ENCODE measurements at regions not wholly inside any gene's neighbourhood (a gene's known extent, or its start where the extent isn't known, plus 50 kb on each side); places are given as distances from the start of the nearest gene placed in this dataset.

GRCh38 chr3:163915280-163915679, 1163.0 kb downstream of the SI start:
- no peaks in the 10 kb centered on the region for H3K9me3 ChIP-seq (ENCODE audit: control insufficient read depth in 1 of 2, insufficient read depth in 1 of 2, low read depth in 1 of 2, low read length in 2 of 2)
- TF ChIP-seq ATF3 (IDR thresholded peaks at IDR 0.05) (no peak), ZNF274 (IDR thresholded peaks at IDR 0.05; ENCODE audit: low read depth, low read length) (no peak), ZBTB33 (IDR thresholded peaks at IDR 0.05; ENCODE audit: extremely low read depth, insufficient replicate concordance, low read length) (no peak), REST (IDR thresholded peaks at IDR 0.05; ENCODE audit: low read depth) (no peak), SP1 (IDR thresholded peaks at IDR 0.05; ENCODE audit: low read depth) (no peak), EZH2phosphoT487 (IDR thresholded peaks at IDR 0.05; ENCODE audit: borderline replicate concordance) (no peak)
- no peaks in the 10 kb centered on the region for H3K9me2 ChIP-seq (ENCODE audit: insufficient read depth)
- no peak overlapping the region for H3K27ac ChIP-seq (ENCODE audit: low read depth, low read length)
- no TSS peak for BruUV-seq (replicated peaks)
- no peaks in the 10 kb centered on the region for H3K36me3 ChIP-seq (ENCODE audit: control insufficient read depth in 1 of 2, insufficient read depth in 2 of 2, low read length in 2 of 2)
- no peaks in the 10 kb centered on the region for H3K79me2 ChIP-seq (ENCODE audit: insufficient read depth, low read length)
- H4K20me1 ChIP-seq (ENCODE audit: insufficient read depth) = no peaks in the 10 kb centered on the region
- POLR2A ChIA-PET = no interaction called here
- no peaks in the 10 kb centered on the region for H3K27me3 ChIP-seq (ENCODE audit: insufficient read depth, low read length)
- H3K9ac ChIP-seq (ENCODE audit: low read length) = no peak overlapping the region
- intact Hi-C loops (cut with micrococcal nuclease) = no loop called here
- DNase-seq (ENCODE audit: low read depth, low spot score) (no peak), ATAC-seq (no peak)
- CTCF ChIA-PET = no interaction called here
- no peak overlapping the region for H3K4me2 ChIP-seq (ENCODE audit: low read length)
- RAD21 ChIA-PET (ENCODE audit: low non-redundant PET in 1 of 2, low total read pairs in 2 of 2, uncharacterized antibody in 2 of 2, unreplicated experiment in 2 of 2) = no interaction called here
- H3K4me3 ChIP-seq (replicated peaks in 1 of 2; ENCODE audit: low read depth in 1 of 2, low read length in 2 of 2) = no peak overlapping the region
- H3K4me1 ChIP-seq (ENCODE audit: control insufficient read depth in 1 of 2, insufficient read depth in 2 of 2, low read length in 2 of 2) = no peaks in the 10 kb centered on the region
- H2AFZ ChIP-seq (ENCODE audit: low read depth, low read length, poor library complexity, severe bottlenecking) = no peak overlapping the region

All from HCT116 (cell line).